AG09319 (cell line): ENCODE measurements at regions not wholly inside any gene's neighbourhood (a gene's known extent, or its start where the extent isn't known, plus 50 kb on each side); places are given as distances from the start of the nearest gene placed in this dataset.

ENCODE experiments used
- DNase-seq: peaks from one replicate; pipeline ENCODE4 v3.0.0-alpha.2; 2010; ENCODE audit warnings: low read depth; ENCODE audit errors: extremely low read depth
- CTCF ChIP-seq: IDR thresholded peaks from 2 replicates; pipeline ENCODE4 v1.5.1; 2011; ENCODE audit warnings: low read depth, mild to moderate bottlenecking, inconsistent platforms, low read length, moderate library complexity

DNA sequence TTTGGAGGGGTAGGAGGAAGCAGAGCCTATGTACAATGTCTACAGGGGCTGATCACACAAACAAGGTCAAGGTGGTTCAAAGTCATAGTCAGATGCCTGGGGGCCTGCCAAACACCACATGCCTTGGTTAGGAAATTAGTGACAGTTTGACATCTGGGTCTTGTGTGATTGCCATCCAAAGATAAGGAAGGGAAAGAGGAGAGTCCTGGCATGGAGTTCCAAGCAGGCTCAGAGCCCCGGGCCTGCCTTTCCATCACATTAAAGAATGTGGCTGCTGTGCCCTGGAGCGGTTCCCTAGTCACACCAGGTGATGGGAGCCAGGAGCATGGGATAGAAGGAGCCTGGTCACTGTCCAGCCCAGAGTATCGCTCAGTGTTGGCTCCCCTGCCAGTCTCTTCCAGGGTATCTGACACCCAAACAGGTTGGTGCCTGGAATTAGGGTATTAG, 53.6 kb upstream of the BCL2L14 start:
- DNase-seq = no peak

GRCh38 chr12:12017798-12018197, 52.9 kb upstream of the BCL2L14 start:
- TF ChIP-seq CTCF = no peak
- no peak for DNase-seq

More for the DNA sequence above, 53.6 kb upstream of the BCL2L14 start:
- TF ChIP-seq CTCF = no peak

DNA sequence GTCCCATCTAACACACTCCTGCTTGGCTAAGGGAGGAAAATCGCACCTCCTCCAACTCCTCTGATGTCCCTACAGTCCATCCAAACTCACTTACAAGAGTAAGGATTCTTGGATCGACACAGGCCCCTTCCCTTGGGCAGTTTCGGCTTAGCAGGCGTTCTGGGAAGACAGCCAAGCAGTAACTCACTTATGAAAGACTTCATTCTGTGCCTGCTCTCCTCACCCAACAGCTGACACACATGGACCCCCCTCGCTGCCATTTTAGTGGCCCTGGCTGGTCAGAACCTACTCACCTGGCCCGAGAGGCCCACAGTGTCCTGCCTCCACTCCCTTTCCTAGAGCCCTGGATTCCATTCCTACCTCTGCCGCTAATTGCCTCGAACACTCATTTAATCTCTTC, 52.3 kb upstream of the BCL2L14 start:
- no peak for TF ChIP-seq CTCF
- no peak for DNase-seq

DNA sequence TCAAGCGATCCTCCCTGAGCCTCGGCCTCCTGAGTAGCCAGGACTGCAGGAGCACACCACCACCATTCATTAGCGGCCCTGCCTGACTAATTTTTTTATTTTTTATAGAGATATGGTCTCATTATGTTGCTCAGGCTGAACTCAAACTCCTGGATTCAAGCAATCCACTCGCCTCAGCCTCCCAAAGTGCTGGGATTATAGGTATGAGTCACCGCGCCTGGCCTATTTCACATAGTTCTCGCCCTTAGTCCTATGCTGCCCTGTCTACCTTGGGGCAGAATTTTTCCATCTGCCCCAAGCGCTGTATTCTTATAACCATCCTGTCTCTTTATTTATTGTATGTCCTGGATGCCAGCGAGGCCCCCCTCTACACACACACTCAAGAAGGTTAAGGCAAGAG, 50.9 kb upstream of the BCL2L14 start:
- DNase-seq = no peak

GRCh38 chr12:12020762-12021161, 50.0 kb upstream of the BCL2L14 start:
- DNase-seq = no peak
- TF ChIP-seq CTCF = no peak

More for the DNA sequence above, 50.9 kb upstream of the BCL2L14 start:
- no peak for TF ChIP-seq CTCF
